ENCODE measurements at regions not wholly inside any gene's neighbourhood (a gene's known extent, or its start where the extent isn't known, plus 50 kb on each side); places are given as distances from the start of the nearest gene placed in this dataset.

DNA sequence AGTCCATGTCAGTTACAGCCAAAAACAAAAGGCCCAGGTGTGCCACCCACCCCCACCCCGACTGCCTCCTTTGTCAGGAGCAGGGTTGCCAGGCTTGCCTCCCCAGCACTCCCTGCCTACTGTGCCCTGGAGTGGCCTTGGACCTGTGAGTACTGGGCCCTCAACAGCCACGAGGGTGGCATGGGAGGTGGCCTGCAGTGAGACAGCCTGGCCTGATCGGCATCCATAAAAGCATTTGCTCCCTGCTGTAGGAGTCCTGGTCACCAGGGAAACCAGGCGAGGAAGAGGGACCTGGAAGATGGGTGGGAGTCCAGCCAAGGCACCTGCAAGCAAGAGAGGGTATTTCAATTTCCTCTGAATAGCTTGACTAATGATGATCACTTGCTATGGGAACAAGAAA lies 56.4 kb upstream of the KCNMB2 start:
- no peaks in the 10 kb centered on the region for H3K27me3 ChIP-seq (replicated peaks; ENCODE audit: control insufficient read depth, insufficient read depth, low read length)
- no peaks in the 10 kb centered on the region for H3K9me3 ChIP-seq
- TF ChIP-seq, protein P1, sequence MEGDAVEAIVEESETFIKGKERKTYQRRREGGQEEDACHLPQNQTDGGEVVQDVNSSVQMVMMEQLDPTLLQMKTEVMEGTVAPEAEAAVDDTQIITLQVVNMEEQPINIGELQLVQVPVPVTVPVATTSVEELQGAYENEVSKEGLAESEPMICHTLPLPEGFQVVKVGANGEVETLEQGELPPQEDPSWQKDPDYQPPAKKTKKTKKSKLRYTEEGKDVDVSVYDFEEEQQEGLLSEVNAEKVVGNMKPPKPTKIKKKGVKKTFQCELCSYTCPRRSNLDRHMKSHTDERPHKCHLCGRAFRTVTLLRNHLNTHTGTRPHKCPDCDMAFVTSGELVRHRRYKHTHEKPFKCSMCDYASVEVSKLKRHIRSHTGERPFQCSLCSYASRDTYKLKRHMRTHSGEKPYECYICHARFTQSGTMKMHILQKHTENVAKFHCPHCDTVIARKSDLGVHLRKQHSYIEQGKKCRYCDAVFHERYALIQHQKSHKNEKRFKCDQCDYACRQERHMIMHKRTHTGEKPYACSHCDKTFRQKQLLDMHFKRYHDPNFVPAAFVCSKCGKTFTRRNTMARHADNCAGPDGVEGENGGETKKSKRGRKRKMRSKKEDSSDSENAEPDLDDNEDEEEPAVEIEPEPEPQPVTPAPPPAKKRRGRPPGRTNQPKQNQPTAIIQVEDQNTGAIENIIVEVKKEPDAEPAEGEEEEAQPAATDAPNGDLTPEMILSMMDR (IDR thresholded peaks at IDR 0.05; ENCODE audit: insufficient read depth in 1 of 2, low read depth in 1 of 2, low read length in 1 of 2, severe bottlenecking in 1 of 2, unreplicated experiment in 1 of 2): no peak
- intact Hi-C loops (cut with micrococcal nuclease; ENCODE audit: unreplicated experiment): no loop called here
- no TSS peak for BruUV-seq (replicated peaks)
- ChIA-PET CTCF (no interaction called here), POLR2A (no interaction called here)
- Mint-ChIP-seq H3K9me3 (ENCODE audit: unreplicated experiment) (no peaks in the 10 kb centered on the region), H3K4me1 (ENCODE audit: low read depth, unreplicated experiment) (peaks cover under 1% of the 10 kb centered on the region), H3K36me3 (ENCODE audit: insufficient read depth, unreplicated experiment) (no peaks in the 10 kb centered on the region), H3K27me3 (ENCODE audit: insufficient read depth, unreplicated experiment) (no peaks in the 10 kb centered on the region), H3K27ac (ENCODE audit: unreplicated experiment) (no peak overlapping the region), H3K4me3 (ENCODE audit: unreplicated experiment) (no peak overlapping the region)
- H3K36me3 ChIP-seq (ENCODE audit: control insufficient read depth, insufficient read depth, low read length): no peaks in the 10 kb centered on the region
- no peak overlapping the region for H3K4me3 ChIP-seq (ENCODE audit: low read depth, low read length)
- DNase-seq: no peak
- H3K4me1 ChIP-seq: peaks cover 9% of the 10 kb centered on the region

DNA sequence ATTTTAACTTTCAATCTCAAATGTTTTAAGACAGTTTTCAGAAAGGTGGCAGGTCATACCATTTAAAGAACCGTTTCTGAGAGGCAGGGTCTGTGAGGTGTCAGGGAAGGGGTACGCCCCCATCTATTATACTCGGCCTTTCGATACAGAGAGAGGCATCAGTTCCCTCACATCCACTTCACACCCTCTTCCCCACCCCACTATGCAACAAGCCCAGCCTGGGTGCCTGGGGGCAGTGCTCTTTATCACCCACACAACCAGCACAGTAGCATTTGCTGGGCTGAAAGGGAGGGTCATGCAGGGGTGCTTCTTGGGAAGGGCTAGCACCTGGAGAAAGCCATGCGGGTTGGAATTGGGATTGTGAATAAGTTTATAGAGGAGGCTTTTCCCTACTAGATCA lies 56.0 kb upstream of the KCNMB2 start:
- BruUV-seq (replicated peaks): no TSS peak
- Histone ChIP-seq H3K4me3 (ENCODE audit: low read depth, low read length) (no peak overlapping the region), H3K36me3 (ENCODE audit: control insufficient read depth, insufficient read depth, low read length) (no peaks in the 10 kb centered on the region), H3K9me3 (no peaks in the 10 kb centered on the region), H3K27me3 (replicated peaks; ENCODE audit: control insufficient read depth, insufficient read depth, low read length) (no peaks in the 10 kb centered on the region), H3K4me1 (peaks cover 8% of the 10 kb centered on the region; the same call in 1 of the 2 replicates)
- no peaks in the 10 kb centered on the region for H3K27me3 Mint-ChIP-seq (ENCODE audit: insufficient read depth, unreplicated experiment)
- TF ChIP-seq, protein P1 (IDR thresholded peaks at IDR 0.05; ENCODE audit: insufficient read depth in 1 of 2, low read depth in 1 of 2, low read length in 1 of 2, severe bottlenecking in 1 of 2, unreplicated experiment in 1 of 2): no peak
- CTCF ChIA-PET: no interaction called here
- no peaks in the 10 kb centered on the region for H3K9me3 Mint-ChIP-seq (ENCODE audit: unreplicated experiment)
- POLR2A ChIA-PET: no interaction called here
- no peak overlapping the region for H3K4me3 Mint-ChIP-seq (ENCODE audit: unreplicated experiment)
- no peak overlapping the region for H3K27ac Mint-ChIP-seq (ENCODE audit: unreplicated experiment)
- no peak for DNase-seq
- no peaks in the 10 kb centered on the region for H3K36me3 Mint-ChIP-seq (ENCODE audit: insufficient read depth, unreplicated experiment)
- H3K4me1 Mint-ChIP-seq (ENCODE audit: low read depth, unreplicated experiment): no peaks in the 10 kb centered on the region
- intact Hi-C loops (cut with micrococcal nuclease; ENCODE audit: unreplicated experiment): no loop called here

DNA sequence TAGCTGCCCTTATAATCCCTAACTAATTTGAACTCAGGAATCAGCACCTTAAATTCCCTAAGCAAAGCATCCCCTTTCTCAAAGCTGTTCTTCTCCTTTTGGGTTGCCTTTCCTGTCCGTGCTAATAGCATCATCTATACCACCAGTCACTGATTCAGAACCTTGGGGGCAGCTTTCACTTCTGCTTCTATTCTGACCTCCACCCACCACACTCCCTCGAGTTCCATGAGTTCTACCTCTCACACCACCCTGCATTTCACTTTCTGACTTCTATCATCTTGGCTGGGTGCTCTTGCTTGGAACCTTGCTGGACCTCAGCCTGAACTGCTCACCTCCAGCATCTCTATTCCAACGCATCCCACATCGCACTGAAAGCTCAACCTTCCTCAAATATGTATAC lies 55.4 kb upstream of the KCNMB2 start:
- no peaks in the 10 kb centered on the region for H3K9me3 Mint-ChIP-seq (ENCODE audit: unreplicated experiment)
- intact Hi-C loops (cut with micrococcal nuclease; ENCODE audit: unreplicated experiment): no loop called here
- Histone ChIP-seq H3K27me3 (replicated peaks; ENCODE audit: control insufficient read depth, insufficient read depth, low read length) (no peaks in the 10 kb centered on the region), H3K36me3 (ENCODE audit: control insufficient read depth, insufficient read depth, low read length) (no peaks in the 10 kb centered on the region), H3K9me3 (no peaks in the 10 kb centered on the region), H3K4me1 (peaks cover 8% of the 10 kb centered on the region; the same call in 1 of the 2 replicates), H3K4me3 (ENCODE audit: low read depth, low read length) (no peak overlapping the region)
- CTCF ChIA-PET: no interaction called here
- H3K27ac Mint-ChIP-seq (ENCODE audit: unreplicated experiment): no peak overlapping the region
- no peak overlapping the region for H3K4me3 Mint-ChIP-seq (ENCODE audit: unreplicated experiment)
- H3K4me1 Mint-ChIP-seq (ENCODE audit: low read depth, unreplicated experiment): no peaks in the 10 kb centered on the region
- POLR2A ChIA-PET: no interaction called here
- DNase-seq: no peak
- TF ChIP-seq, protein P1 (IDR thresholded peaks at IDR 0.05; ENCODE audit: insufficient read depth in 1 of 2, low read depth in 1 of 2, low read length in 1 of 2, severe bottlenecking in 1 of 2, unreplicated experiment in 1 of 2): no peak
- H3K27me3 Mint-ChIP-seq (ENCODE audit: insufficient read depth, unreplicated experiment): no peaks in the 10 kb centered on the region
- H3K36me3 Mint-ChIP-seq (ENCODE audit: insufficient read depth, unreplicated experiment): no peaks in the 10 kb centered on the region
- no TSS peak for BruUV-seq (replicated peaks)

Data from Caco-2 (cell line).